ENCODE measurements at regions not wholly inside any gene's neighbourhood (a gene's known extent, or its start where the extent isn't known, plus 50 kb on each side); places are given as distances from the start of the nearest gene placed in this dataset.

- TF ChIP-seq CTCF (IDR thresholded peaks at IDR 0.05; ENCODE audit: poor library complexity, severe bottlenecking) (no peak), EP300 (conservative IDR thresholded peaks at IDR 0.05; ENCODE audit: poor library complexity, severe bottlenecking) (no peak), POLR2AphosphoS5 (IDR thresholded peaks at IDR 0.05) (no peak), REST (IDR thresholded peaks at IDR 0.05; ENCODE audit: borderline replicate concordance) (no peak), EZH2 (IDR thresholded peaks at IDR 0.05; ENCODE audit: borderline replicate concordance, insufficient read depth, low read length, poor library complexity, severe bottlenecking) (no peak), RAD21 (conservative IDR thresholded peaks at IDR 0.05) (no peak), TAF1 (IDR thresholded peaks at IDR 0.05; ENCODE audit: low read depth) (no peak), MXI1 (conservative IDR thresholded peaks at IDR 0.05; ENCODE audit: poor library complexity, severe bottlenecking) (no peak)
These were observed 124.0 kb upstream of the ERG start for GRCh38 chr21:38622081-38622826.

All from neural cell (in vitro differentiated cells).